NCI-H1092 treated with DMSO at 0.1 percent for 48 hours (cell line): ENCODE measurements at regions not wholly inside any gene's neighbourhood (a gene's known extent, or its start where the extent isn't known, plus 50 kb on each side); places are given as distances from the start of the nearest gene placed in this dataset.
"Not testable (repeated sequence)": the region's sequence is repeated elsewhere in the genome, so short reads cannot be mapped to it uniquely, and the experiment has no call there.

Experiments used
- DNase-seq: peaks from one replicate; lab custom pipeline; 2025; lab: John Stamatoyannopoulos, UW

GRCh38 chr6:776528-776931 lies 83.6 kb upstream of the EXOC2 start:
- no peak for DNase-seq

DNA sequence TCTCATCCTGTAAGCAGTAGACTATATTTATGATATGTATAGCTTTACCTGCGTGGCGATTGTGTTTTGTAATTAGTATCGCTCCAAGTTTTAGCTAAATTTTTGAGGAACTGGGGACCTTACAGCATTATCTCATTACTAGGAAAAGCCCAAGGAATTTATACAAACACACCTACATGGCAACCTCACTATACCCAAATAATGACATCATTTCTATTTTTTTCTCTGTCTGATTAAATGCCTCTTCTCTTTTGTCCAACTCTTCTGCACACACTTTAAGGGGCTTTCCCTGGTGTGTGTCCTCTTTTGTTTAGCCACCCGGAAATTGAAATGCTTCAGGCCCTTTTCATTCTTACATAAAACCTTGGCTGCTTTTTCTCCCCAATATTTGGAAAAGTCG lies 82.9 kb upstream of the EXOC2 start:
- no peak for DNase-seq

DNA sequence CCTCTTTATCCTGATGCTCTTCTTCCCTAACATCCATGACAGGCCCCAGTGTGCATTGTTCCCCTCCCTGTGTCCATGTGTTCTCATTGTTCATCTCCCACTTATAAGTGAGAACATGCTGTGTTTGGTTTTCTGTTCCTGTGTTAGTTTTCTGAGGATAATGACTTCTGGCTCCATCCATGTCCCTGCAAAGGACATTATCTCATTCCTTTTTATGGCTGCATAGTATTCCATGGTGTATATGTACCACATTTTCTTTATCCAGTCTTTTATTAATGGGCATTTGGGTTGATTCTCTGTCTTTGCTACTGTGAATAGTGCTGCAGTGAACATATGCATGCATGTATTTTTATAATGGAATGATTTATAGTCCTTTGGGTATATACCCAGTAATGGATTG lies 78.7 kb upstream of the EXOC2 start:
- not testable (repeated sequence) for DNase-seq

DNA sequence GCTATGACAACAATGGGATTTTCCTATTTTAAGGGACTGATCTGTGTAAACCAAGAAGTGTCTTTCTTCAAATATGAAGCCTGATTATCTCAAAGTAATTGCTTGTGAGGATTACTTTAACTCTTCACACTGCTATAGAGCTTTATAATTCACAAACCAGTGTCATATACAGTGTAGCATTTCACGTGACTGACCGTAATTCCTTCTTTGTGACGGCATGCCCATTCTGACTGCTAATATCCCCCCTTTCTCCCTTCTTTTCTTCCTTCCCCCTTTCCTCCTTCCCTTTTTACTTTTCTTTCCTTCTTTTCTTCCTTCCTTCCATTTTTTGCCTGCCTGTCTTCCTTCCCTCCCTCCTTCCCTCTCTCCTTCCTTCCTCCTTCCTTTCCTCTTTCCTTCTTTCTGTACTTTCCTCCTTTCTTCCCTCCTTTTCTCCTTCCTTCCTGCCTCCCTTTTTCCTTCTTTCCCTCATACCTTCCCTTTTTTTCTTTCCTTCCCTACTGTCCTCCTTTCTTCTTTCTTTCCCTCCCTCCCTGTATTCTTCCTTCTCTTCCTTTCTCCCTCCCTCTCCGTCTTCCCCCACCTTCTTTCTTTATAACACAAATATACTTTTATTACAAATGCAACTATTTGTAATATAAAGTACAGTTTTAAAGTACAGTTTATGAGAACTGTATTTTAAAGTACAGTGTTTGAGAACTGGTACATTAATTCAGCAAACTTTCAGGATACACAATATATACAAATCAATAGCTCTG lies 75.0 kb upstream of the EXOC2 start:
- DNase-seq = no peak

DNA sequence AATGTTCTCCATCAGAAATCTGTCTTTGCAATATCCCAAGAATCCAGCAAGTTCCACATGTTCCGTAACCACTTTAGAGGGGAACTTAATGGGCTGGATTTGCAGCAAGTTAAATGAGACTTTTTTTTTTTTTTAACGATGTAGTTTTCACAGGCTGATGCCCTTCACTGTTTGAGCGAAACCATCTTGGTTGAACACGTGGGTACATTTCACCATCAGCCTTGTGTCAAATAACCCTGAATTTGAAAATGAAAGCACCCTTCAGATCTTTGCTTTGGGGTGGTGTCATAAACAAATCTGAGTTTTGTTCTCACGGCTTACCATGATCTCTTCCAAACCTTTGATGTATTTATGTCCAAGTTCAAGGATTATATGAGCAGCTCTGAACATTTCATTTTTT lies 73.7 kb upstream of the EXOC2 start:
- no peak for DNase-seq

DNA sequence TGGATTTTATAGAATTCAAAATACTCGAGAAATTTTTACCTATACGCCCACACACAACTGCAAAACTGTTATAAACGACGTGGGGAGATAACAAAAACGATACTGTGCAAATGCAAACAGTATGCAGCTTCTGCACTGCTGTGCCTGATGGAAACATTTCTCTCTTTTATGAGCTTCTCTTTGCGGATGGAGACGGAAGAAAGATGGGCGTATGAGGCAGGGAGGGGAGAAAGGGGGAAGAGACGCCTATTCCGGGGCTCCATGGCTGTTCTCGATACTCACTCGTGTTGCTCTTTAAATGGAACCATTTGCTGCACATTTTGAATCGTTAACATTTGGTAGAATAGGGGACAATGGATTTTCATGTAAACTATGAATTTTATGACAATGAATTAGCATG lies 69.1 kb upstream of the EXOC2 start:
- no peak for DNase-seq

DNA sequence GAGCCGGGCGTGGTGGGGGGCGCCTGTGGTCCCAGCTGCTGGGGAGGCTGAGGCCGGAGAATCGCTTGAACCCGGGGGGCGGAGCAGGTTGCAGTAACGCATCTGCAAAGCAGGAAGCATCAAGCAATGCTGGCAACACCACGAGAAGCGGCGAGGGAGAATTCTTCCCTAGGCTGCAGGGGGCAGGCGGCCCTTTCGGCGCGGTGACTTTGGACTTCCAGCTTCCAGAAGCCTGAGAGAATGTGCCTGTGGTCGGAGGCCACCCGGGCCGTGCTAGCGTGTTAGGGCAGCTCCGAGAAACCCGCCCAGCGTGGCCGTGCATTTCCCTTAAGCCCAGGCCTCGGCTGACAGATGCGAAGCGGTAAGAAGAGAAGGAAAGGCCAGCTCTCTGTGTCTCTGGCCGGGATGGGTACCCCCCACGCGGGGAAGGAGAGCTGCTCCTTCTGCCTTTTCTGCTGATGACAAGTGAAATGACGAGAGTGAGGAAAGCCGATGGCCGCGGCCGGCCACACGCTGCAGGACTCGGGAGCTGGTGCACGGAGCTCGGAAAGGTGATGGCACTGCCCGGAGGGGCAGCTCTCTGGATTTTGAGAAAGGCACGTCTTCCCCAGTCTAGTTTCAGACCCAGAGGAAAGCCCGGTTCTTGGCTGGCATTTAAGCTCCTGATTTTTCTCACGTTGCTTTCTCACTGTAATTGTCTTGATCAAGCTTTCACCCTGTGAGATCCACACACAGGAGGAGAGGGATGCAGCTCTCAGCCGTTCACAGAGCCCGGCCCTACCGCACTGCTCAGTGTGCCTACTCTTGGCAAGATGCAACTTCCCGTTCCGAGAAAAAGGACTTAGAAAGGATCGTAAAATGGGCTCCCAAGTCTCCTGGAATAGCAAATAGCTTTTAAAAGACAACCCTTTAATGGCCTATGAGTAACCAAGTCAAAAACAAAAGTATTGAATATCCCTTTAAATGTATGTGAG lies 68.3 kb upstream of the EXOC2 start:
- no peak for DNase-seq

DNA sequence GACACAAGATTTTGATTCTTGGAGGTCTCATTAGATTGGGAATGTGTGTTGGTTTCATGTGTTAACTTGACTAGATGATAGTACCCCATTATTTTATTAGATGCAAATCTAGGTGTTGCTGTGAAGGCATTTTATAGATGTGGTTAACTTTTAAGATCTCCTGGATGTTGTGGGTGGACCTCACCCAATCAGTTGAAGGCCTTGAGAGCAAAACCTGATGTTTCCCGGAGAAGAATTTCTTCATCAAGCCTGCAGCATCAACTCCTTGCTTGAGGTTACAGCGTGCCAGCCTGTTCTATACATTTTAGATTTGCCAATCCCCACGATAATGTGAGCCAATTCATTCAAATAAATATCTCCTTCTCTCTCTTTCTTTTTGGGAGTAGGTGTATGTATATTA lies 66.8 kb upstream of the EXOC2 start:
- no peak for DNase-seq

DNA sequence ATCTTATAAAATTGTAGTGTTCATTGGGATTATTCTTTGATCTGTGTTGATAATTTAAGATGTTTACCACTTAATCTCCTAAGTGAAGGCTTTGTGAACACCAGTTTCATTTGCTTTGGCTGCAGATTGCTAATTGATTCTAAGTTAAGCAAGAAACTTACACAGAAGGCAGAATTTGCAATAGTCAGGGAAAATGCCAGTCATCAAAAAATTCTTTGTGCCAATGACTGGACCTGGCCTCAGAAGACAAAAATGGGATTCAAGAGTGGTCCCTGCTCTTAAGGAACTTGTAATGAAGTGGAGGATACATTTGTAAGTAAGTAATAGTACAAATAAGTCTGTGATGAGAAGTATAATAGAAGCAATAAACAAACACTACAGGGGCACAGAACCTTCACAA lies 63.3 kb upstream of the EXOC2 start:
- no peak for DNase-seq

DNA sequence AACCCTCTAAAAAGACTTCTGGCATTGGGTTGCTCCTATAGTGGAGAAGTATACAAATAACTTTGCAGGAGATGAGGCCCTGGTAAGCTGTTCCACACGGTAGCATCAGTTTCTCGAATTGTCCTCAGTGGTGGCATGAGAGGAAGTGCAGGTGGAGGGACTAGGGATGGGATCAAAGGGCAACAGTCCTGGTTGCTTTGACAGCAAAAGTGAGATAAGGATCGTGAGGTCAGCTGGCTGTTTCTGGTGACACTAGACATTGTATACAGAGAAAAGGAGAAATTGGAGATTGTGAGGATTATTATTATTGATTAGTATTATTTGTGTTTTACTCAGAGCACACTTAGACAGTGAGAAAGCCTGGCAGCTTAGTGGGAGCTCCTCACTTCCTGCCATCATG lies 61.3 kb upstream of the EXOC2 start:
- no peak for DNase-seq

DNA sequence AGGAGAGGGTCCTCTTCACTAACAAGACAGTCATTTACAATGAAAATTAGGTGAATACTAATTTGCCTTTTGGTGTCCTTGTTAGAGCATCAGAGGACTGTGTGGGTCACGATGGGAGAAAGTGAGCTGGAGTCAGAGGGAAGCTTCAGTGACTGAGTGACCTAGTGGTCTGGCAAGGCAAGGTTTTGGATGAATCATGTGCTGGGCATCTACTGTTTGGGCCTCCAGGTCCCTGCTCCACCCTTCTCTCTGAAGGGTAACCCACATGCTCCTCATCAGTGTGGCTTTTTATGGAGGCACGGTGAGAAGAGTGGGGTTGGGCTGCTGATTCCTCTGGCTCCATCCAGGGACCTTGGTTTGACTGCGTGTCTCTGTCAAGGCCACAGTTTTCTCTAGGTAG lies 60.5 kb upstream of the EXOC2 start:
- no peak for DNase-seq

DNA sequence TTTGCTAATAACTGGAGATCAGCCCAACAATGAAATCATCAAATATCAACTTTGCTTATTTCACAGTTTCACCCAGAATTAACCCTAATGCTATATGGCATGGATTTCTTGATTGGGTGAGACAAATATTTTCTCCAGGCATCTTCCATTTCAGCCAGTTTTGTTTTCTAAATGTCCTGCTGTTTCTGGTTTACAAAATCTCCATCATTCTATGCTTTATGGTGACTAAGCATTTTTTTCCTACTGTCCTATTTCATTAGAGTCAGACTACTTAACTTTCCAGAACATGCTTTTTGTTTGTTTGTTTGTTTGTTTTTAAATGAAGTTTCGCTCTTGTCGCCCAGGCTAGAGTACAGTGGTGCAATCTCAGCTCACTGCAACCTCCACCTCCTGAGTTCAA lies 59.5 kb upstream of the EXOC2 start:
- DNase-seq = no peak

DNA sequence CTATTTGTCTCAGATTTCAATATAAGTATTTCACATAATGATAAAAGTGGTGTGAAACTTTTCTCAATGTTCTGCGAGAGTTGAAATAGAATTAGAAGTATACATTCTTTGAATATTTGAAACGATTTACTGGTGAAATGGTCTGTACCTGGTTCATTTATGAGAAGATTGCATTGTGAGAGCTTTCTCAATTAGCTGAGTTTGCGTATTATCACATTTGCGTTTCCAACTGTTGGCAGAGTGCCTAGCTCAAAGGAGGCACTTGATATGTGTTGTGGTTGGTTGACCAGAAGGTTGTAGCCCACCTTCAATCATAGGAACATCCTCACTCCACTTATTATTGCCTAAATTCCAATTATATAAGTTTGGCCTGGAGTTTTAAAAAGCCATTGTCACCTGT lies 58.8 kb upstream of the EXOC2 start:
- DNase-seq = no peak

GRCh38 chr6:747921-748320 lies 55.0 kb upstream of the EXOC2 start:
- no peak for DNase-seq

DNA sequence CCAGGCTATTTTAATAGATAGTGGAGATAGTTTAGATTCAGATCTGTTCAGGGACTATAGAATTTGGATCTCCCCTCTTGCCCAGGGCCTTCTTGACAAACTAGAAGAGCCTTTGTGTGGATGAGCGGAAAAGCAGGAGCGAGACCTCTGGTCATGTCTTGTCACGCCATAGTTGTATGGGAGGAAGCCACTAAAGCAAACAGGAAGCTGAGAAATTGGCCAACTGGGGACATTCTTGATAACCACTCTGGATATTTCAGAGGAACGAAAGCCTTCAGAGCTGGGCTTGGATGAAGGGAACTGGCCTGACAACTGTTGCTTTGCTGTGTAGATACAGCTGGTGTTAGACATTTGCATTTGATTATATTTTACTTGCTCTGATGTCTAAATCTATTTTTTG lies 54.1 kb upstream of the EXOC2 start:
- DNase-seq = no peak

- no peak for DNase-seq
These were observed 51.9 kb upstream of the EXOC2 start for GRCh38 chr6:744666-745353.

DNA sequence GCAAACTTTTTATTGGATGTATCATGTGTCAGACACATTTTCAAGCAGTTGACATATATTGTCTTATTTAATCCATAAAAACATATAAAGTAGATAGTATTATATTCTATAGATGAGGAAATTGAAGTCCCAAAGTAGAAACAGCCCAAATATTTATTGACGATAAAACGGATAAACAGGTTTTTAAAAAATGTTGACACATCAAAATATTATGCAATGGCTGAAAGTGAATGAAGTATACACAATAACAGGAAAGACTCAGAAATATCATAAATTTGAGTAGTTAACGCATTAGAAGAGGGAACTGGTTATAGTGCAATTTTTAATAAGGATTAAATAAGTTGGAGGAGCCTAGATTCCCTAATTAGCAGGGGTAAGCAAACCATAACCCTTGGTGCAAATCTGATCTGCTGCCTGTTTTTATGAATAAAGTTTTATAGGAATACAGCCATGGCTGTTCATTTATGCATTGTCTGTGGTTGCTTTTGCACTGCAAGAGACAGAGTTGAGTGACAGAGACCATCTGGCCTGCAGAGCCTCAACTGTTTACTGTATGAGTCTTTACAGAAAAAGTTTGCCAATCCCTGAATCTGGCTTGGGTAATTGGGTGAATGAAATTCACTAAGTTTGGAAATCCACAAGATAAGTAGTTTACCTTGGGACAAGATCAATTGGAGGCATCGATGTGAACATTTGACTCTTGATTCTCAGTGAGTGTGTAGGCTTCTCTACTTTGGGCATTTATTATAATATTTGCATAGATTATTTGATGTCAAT lies 50.6 kb upstream of the EXOC2 start:
- no peak for DNase-seq
